Endodermal cell (in vitro differentiated cells): ENCODE measurements at regions not wholly inside any gene's neighbourhood (a gene's known extent, or its start where the extent isn't known, plus 50 kb on each side); places are given as distances from the start of the nearest gene placed in this dataset.

Source experiments
- DNase-seq: peaks from one replicate; pipeline ENCODE4 v3.0.0-alpha.2; 2017
- H3K27ac ChIP-seq: 2 replicates; pipeline ENCODE4 v1.5.1; 2013; ENCODE audit warnings: mild to moderate bottlenecking, low read depth, low read length, moderate library complexity
- H3K27me3 ChIP-seq: 2 replicates; pipeline ENCODE4 v1.6.1; 2013; ENCODE audit warnings: mild to moderate bottlenecking, low read length, moderate library complexity; ENCODE audit not compliant: insufficient read depth, control insufficient read depth, poor library complexity, severe bottlenecking
- H3K36me3 ChIP-seq: 2 replicates; pipeline ENCODE4 v1.7.0; 2013; ENCODE audit warnings: mild to moderate bottlenecking, low read length, moderate library complexity; ENCODE audit not compliant: control insufficient read depth, insufficient read depth
- H3K4me1 ChIP-seq: one replicate; pipeline ENCODE4 v1.7.0; 2013; ENCODE audit warnings: low read length; ENCODE audit not compliant: control insufficient read depth, insufficient read depth
- H3K4me3 ChIP-seq: 2 replicates; pipeline ENCODE4 v1.5.1; 2013; ENCODE audit warnings: mild to moderate bottlenecking, low read length, moderate library complexity
- H3K9ac ChIP-seq: 2 replicates; pipeline ENCODE4 v1.6.1; 2013; ENCODE audit warnings: mild to moderate bottlenecking, low read length, moderate library complexity; ENCODE audit not compliant: poor library complexity, severe bottlenecking; ENCODE audit errors: extremely low read depth
- H3K9me3 ChIP-seq: 2 replicates; pipeline ENCODE4 v1.6.1; 2013; ENCODE audit warnings: mild to moderate bottlenecking, low read length, moderate library complexity; ENCODE audit not compliant: control insufficient read depth
- H3K27ac Mint-ChIP-seq: 2 replicates; pipeline ENCODE4 v1.8.0; 2020; ENCODE audit warnings: mixed read lengths
- H3K27me3 Mint-ChIP-seq: 2 replicates; pipeline ENCODE4 v1.8.0; 2021; ENCODE audit warnings: mild to moderate bottlenecking, mixed read lengths; ENCODE audit not compliant: insufficient read depth
- H3K36me3 Mint-ChIP-seq: 2 replicates; pipeline ENCODE4 v1.8.0; 2020; ENCODE audit warnings: low read depth, mixed read lengths
- H3K4me1 Mint-ChIP-seq: 2 replicates; pipeline ENCODE4 v1.8.0; 2020; ENCODE audit warnings: mixed read lengths
- H3K4me3 Mint-ChIP-seq: 2 replicates; pipeline ENCODE4 v1.8.0; 2020; ENCODE audit warnings: mild to moderate bottlenecking, moderate library complexity, mixed read lengths
- H3K9me3 Mint-ChIP-seq: 2 replicates; pipeline ENCODE4 v1.8.0; 2020; ENCODE audit warnings: mild to moderate bottlenecking, mixed read lengths
- CTCF ChIP-seq: fragments of 200-600 bp; sonication (generic); conservative IDR thresholded peaks from 2 replicates; pipeline ENCODE4 v1.5.0; 2021; ENCODE audit warnings: antibody characterized with exemption, mild to moderate bottlenecking
- WGBS, 2 experiments: methylation state at CpG; one replicate each; pipeline versions ENCODE4 v1.1.5 to v1.1.7; 2013; ENCODE audit warnings: missing lambda C conversion rate in 2 of 2, mixed read lengths in 1 of 2; ENCODE audit not compliant: insufficient coverage in 1 of 2, insufficient read length in 1 of 2; 5-methylcytosine and 5-hydroxymethylcytosine counted together

DNA sequence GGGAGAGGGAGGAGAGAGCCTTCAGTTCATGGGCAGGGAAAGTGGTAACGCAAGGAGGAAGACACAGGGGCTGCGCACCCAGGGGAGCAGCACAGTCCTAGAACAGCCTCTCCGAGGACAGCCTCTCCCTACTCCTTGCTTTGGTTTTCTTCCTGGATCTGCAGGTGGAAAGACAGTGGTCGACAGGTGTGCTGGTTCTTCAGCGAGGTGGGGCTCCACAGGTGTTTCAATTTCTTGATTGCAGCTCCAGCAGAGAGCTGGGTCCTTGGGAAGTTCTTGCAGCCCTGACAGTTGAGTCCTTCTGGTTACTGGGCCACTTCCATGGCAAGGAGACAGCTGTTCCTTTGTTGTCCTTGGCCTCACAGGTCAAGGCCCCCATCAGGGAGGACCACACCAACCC lies 220.7 kb upstream of the NR2F2 start:
- H3K4me1 ChIP-seq, result no peaks in the 10 kb centered on the region
- H3K9me3 ChIP-seq, result no peaks in the 10 kb centered on the region
- Mint-ChIP-seq H3K27ac (no peak overlapping the region), H3K4me3 (no peak overlapping the region), H3K36me3 (no peaks in the 10 kb centered on the region), H3K9me3 (no peaks in the 10 kb centered on the region), H3K27me3 (peaks cover 51% of the 10 kb centered on the region), H3K4me1 (no peaks in the 10 kb centered on the region)
- H3K36me3 ChIP-seq, result no peaks in the 10 kb centered on the region
- TF ChIP-seq CTCF, result no peak
- H3K27me3 ChIP-seq, result peaks cover 6% of the 10 kb centered on the region
- H3K9ac ChIP-seq, result no peak overlapping the region
- H3K4me3 ChIP-seq, result no peak overlapping the region
- H3K27ac ChIP-seq, result no peak overlapping the region
- WGBS, 2 experiments, result 92 to 100% methylated on average over 2 to 5 of the region's 5 CpGs
- no peak for DNase-seq

DNA sequence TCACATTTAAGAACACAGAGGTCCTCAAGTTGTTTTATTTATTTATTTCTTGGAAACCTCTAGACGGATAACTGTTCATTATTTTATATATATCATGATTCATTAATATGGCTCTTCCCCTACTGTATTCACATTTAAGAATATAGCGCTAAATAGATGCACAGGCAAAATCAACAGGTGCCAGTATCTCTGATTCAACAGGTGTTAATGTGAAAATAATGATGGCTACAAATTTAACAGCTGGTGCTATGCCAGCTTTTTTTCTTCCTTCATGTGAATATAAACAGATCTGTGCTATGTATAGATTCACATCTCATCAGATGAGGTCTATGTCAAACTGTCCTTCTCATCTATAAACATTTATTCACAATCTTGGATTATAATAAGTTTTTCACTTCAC lies 218.5 kb upstream of the NR2F2 start:
- Histone ChIP-seq H3K4me1 (no peaks in the 10 kb centered on the region), H3K4me3 (no peak overlapping the region), H3K27ac (no peak overlapping the region), H3K36me3 (no peaks in the 10 kb centered on the region), H3K9ac (no peak overlapping the region), H3K9me3 (no peaks in the 10 kb centered on the region), H3K27me3 (peaks cover 3% of the 10 kb centered on the region)
- no peaks in the 10 kb centered on the region for H3K36me3 Mint-ChIP-seq
- H3K4me1 Mint-ChIP-seq, result no peaks in the 10 kb centered on the region
- no peaks in the 10 kb centered on the region for H3K9me3 Mint-ChIP-seq
- no peak overlapping the region for H3K27ac Mint-ChIP-seq
- TF ChIP-seq CTCF, result no peak
- 100% methylated on average over 1 to 2 of the region's 2 CpGs for WGBS, 2 experiments
- no peak for DNase-seq
- no peak overlapping the region for H3K4me3 Mint-ChIP-seq
- peaks cover 37% of the 10 kb centered on the region for H3K27me3 Mint-ChIP-seq

- no peak overlapping the region for H3K27ac Mint-ChIP-seq
- no peak overlapping the region for H3K4me3 Mint-ChIP-seq
- Histone ChIP-seq H3K27ac (no peak overlapping the region), H3K4me3 (no peak overlapping the region), H3K27me3 (peaks cover 3% of the 10 kb centered on the region), H3K36me3 (no peaks in the 10 kb centered on the region), H3K9ac (no peak overlapping the region), H3K9me3 (no peaks in the 10 kb centered on the region), H3K4me1 (no peaks in the 10 kb centered on the region)
- DNase-seq, result no peak
- peaks cover 5% of the 10 kb centered on the region for H3K4me1 Mint-ChIP-seq
- no peaks in the 10 kb centered on the region for H3K36me3 Mint-ChIP-seq
- WGBS, 2 experiments, result 85 to 86% methylated on average over 2 of the region's 2 CpGs
- TF ChIP-seq CTCF, result no peak
- H3K27me3 Mint-ChIP-seq, result peaks cover 21% of the 10 kb centered on the region
- no peaks in the 10 kb centered on the region for H3K9me3 Mint-ChIP-seq
Observed at GRCh38 chr15:96115642-96116041, 214.9 kb upstream of the NR2F2 start.
